VCaP (cell line): ENCODE measurements at regions not wholly inside any gene's neighbourhood (a gene's known extent, or its start where the extent isn't known, plus 50 kb on each side); places are given as distances from the start of the nearest gene placed in this dataset.
"Not testable (repeated sequence)": the region's sequence is repeated elsewhere in the genome, so short reads cannot be mapped to it uniquely, and the experiment has no call there.

Experiments used
- H3K27ac ChIP-seq: fragments of 450-650 bp; 2 replicates; pipeline ENCODE4 v1.5.1; 2017
- TF ChIP-seq, protein P1 (sequence below): fragments of 450-650 bp; conservative IDR thresholded peaks from 2 replicates; pipeline ENCODE4 v1.5.1; 2017; ENCODE audit warnings: mild to moderate bottlenecking, moderate library complexity

DNA sequence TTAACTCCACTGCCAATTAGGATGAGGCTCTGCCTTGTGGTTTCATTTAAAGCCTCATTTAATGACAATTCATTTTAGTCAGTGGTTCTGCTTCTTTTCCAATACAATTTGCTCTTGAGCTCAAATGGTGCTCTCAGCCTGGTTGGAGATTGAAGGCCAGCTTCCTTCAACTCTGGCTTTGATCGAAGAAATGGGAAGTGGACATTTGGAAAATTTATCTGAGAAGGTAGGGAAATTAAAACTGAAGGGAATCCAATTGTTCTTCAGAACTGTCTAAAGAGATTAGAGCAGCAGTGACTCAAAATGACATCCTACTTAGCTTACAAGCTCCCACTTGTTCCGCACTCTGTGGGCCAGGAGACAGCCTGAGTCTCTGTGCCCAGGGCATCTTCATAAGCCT is 206.8 kb downstream of the SMARCA1 start:
- TF ChIP-seq, protein P1, sequence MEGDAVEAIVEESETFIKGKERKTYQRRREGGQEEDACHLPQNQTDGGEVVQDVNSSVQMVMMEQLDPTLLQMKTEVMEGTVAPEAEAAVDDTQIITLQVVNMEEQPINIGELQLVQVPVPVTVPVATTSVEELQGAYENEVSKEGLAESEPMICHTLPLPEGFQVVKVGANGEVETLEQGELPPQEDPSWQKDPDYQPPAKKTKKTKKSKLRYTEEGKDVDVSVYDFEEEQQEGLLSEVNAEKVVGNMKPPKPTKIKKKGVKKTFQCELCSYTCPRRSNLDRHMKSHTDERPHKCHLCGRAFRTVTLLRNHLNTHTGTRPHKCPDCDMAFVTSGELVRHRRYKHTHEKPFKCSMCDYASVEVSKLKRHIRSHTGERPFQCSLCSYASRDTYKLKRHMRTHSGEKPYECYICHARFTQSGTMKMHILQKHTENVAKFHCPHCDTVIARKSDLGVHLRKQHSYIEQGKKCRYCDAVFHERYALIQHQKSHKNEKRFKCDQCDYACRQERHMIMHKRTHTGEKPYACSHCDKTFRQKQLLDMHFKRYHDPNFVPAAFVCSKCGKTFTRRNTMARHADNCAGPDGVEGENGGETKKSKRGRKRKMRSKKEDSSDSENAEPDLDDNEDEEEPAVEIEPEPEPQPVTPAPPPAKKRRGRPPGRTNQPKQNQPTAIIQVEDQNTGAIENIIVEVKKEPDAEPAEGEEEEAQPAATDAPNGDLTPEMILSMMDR: no peak
- no peak overlapping the region for H3K27ac ChIP-seq

DNA sequence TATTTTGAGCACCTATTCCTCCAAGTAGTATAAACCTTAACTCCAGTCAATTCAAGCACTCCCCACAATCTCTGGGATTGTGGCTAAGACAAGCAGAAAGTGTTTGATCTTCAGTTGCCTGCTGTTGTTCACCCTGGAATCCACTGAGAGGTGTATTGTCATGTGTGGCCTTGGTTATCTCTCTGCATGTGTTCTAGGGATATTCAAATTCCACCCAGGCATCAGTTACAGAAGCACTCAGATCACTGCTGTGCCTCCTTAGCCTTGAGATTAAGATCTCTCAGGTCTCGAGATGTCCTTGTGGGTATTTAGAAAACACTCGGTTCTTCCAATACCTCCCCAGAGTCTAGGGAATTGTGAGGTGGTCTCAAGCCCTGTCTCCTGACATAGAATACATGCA is 213.3 kb downstream of the SMARCA1 start:
- no peak overlapping the region for H3K27ac ChIP-seq
- TF ChIP-seq, protein P1: no peak

DNA sequence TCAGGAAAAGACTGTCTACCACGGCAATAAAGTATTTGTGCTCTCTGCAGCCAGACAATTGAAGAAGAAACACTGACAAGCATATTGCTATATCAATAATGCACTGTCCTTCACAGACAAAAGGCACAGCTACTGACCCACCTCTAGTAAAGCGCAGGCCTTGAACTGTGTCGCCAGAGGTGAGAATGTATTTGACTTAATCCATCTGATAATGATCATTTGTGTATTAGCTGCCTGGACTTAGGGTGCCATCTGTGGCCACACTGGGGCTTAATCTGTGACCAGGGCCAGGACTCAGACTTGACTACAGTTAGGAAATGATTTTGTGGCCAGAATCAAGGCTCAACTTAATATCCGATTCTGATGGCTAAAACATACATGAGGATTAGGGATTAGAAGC is 260.4 kb downstream of the SMARCA1 start:
- H3K27ac ChIP-seq: no peak overlapping the region
- TF ChIP-seq, protein P1: no peak

DNA sequence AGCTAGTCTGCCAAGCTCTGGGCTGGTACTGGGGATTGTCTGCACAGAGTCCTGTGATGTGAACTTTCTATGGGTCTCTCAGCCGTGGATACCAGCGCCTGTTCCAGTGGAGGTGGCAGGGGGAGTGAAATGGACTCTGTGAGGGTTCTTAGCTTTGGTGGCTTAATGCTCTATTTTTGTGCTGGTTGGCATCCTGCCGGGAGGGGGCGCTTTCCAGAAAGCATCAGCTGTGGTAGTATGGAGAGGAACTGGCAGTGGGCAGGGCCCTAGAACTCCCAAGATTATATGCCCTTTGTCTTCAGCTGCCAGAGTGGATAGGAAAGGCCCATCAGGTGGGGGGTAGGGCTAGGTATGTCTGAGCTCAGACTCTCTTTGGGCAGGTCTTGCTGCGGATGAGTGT is 267.8 kb downstream of the SMARCA1 start:
- not testable (repeated sequence) for H3K27ac ChIP-seq

DNA sequence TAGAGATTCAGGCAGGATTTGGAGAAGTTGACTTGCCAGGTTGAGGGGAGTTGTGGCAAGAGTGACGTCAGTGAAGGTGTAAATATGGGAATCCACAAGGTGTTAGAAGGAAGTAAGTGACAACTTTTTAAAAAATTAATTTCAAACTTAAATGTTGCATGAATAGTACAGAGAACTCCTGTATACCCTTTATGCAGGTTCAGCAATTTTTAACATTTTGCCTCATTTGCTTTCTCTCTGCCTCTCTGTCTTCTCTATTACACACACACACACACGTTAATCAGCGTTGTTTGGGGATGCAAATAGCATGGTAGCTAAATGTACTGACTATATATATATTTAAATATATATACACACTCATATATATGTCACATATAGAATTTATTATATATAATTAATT is 273.7 kb downstream of the SMARCA1 start:
- no peak overlapping the region for H3K27ac ChIP-seq
- TF ChIP-seq, protein P1: no peak

DNA sequence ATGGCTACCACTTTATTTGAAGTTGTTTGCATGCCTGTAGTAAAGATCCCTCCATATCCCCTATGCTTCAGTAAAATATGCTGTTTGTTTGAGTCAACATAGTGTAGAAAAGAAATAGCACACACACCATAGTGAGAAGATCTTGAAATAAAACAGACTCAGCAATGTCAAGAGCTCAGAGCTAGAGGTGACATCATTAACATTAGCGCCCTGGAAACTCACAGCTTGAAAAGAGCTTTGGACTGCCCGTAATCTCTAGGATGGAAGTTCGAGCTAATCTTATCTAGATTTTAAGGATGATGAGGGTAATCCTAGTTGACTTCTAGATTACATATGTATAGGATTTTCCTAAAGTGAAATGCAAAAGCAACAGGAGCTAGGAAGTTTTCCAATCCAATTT is 275.6 kb downstream of the SMARCA1 start:
- TF ChIP-seq, protein P1: no peak
- no peak overlapping the region for H3K27ac ChIP-seq

DNA sequence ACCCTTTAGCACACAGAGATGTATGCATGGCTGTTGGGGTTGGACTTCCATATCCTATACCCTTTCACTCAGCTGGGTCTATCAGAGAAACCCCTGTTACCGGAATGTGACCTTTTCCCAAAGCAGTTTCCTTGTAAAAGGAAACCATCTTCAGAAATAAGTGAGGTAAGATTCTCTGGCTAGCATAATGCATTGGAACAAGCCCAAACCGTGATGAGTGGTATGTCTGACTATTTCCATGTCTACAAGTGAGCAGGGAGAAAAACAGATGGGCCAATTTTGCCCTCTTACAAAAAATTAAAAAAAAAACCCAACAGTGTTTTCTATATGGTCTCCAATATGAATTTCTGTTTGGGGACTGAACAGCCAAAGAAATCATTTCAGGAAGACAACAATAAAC is 283.9 kb downstream of the SMARCA1 start:
- H3K27ac ChIP-seq: no peak overlapping the region
- TF ChIP-seq, protein P1: no peak

DNA sequence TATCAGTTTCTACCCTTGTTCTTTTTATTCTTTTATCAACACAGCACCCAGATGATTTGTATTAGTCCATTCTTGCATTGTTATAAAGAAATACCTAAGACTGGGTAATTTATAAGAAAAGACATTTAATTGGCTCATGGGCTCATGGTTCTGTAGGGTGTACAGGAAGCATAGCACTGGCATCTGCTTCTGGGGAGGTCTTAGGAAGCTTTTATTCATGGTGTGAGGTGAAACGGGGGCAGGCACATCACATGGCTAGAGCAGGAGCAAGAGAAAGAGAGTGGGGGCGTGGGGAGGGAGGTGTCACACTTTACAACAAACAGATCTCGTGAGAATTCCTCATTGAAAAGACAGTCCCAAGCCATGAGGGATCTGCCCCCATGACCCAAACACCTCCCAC is 285.3 kb downstream of the SMARCA1 start:
- no peak overlapping the region for H3K27ac ChIP-seq
- TF ChIP-seq, protein P1: no peak
